ENCODE measurements at regions not wholly inside any gene's neighbourhood (a gene's known extent, or its start where the extent isn't known, plus 50 kb on each side); places are given as distances from the start of the nearest gene placed in this dataset.

GRCh38 chr4:16365036-16365569 is 138.8 kb upstream of the TAPT1 start:
- DNase-seq, result no peak

DNA sequence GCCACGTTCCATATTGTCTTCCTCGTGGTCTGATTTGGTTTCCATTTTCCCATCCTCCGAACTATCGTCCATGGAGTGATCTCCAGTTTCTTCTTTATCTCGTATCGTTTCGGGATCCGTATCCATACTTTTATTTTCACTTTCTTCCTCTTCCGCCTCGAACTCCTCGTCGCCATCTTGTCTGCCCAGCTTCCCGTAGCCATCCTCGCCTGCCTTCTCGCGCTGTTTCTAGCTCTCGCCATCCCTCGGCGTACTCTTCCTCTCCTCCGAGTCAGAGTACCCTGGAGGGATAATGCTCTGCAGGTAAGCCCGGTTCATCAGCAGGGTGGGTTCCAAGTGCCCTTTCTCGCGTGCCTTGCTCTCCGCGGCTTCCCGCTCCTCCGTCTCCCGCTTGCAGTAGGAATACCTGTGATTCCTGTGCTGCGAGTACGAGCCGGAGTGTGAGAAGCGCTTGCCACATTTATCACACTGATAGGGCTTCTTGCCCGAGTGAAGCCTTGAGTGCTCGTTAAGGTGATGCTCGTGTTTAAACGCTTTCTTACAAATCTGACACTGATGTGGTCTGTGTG is 134.5 kb upstream of the TAPT1 start:
- no peak for DNase-seq

GRCh38 chr4:16353165-16353564 is 126.9 kb upstream of the TAPT1 start:
- no peak for DNase-seq

GRCh38 chr4:16351161-16351560 is 124.9 kb upstream of the TAPT1 start:
- no peak for DNase-seq

- DNase-seq, result no peak
These were observed 118.6 kb upstream of the TAPT1 start for GRCh38 chr4:16344853-16345252.

DNA sequence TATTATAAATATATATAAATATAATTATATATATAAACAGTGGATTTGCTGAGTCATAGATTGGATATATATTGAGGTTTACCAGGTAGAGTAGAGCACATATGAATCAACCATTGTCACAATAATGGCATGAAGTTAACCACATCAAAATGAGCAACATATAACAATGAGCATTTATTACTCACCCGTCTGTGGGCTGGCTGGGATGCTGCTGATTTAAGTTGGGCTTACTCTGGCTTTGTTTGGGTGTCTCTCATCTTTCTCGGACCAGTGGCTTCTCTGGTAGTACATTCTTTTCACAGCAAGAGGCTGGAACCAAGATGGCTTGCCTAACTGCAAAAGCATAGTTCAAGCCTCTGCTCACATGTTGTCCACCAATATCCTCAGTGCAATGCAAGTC is 111.7 kb upstream of the TAPT1 start:
- DNase-seq, result no peak

DNA sequence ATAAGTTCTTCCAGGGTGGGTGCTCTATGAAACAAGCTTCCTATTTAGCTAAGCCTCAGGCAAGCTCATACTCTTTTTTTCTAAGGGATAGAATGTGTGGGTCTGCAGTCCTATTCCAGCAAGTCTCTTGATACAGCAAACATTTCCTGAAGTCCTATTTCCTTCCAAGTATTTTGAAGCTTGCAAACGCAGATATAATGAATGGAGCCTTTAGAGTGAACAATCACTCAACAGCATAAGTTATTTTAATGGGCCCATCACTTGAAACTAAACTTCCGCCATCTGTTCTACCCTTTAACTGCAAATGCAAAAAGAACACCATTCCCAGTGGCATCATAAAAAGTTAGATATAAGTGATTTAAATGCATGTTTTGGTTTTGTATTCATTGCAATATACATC is 108.3 kb upstream of the TAPT1 start:
- DNase-seq, result no peak

GRCh38 chr4:16329797-16330134 is 103.5 kb upstream of the TAPT1 start:
- no peak for DNase-seq

GRCh38 chr4:16329125-16329796 is 103.0 kb upstream of the TAPT1 start:
- no peak for DNase-seq

GRCh38 chr4:16322183-16322582 is 95.9 kb upstream of the TAPT1 start:
- no peak for DNase-seq

DNA sequence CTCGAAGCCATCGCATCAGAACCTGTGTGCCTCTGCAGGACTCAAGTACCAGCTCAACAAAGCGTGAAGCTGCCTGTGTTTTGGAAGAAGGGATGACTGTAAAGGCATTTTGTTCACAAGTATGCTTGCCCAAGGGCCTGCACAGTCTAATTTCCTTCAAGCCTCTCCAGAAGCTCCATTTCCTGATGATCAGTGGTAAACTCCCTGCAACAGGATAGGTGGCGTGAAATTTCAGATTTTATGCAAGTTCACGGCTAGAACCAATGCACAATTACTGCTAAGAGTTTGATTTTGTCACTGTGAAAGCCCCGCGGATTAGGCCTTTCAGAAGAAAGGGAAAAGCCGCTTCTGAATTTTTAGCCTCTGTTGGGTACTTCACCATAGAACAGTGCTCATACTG is 89.2 kb upstream of the TAPT1 start:
- DNase-seq, result no peak

GRCh38 chr4:16310606-16311005 is 84.3 kb upstream of the TAPT1 start:
- no peak for DNase-seq

- no peak for DNase-seq
These were observed 76.4 kb upstream of the TAPT1 start for GRCh38 chr4:16302648-16303047.

DNA sequence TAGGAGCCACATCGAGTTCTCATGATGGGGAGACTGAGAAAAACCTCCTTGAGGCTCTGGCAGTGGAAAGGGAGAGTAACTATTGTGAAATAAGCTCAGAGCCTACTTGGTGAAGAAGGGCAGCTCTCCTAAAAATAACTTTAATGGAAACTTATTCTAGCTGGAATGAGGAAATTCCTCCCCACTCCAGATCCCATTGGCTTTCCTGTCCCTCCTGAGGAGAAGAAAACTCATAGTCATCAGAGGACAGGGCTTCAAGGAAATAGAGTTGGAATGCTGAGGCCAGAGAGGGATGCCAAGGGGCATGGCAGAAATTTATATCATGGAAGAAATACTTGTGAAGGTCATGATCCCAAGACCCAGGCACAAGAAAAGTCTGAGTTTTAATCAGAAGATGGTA is 70.7 kb upstream of the TAPT1 start:
- DNase-seq, result no peak

DNA sequence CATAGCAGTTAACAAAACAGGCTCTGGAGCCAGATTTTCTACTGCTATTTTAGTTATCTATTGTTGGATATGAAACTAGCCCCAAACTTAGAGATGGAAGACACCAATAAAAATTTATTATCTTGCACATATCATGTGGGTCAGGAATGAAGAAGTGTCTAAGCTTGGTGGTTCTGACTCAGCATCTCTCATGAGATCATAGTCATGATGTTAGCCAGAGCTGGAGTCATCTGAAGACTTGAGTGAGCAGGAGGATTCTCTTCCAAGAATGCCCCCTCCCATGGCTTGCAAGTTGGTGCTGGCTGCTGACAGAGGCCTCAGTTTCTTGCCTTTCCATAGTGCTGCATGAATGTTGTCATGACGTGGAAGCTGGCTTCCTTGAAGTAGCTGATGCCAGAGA is 68.2 kb upstream of the TAPT1 start:
- no peak for DNase-seq

GRCh38 chr4:16293210-16293838 is 67.1 kb upstream of the TAPT1 start:
- DNase-seq, result no peak

DNA sequence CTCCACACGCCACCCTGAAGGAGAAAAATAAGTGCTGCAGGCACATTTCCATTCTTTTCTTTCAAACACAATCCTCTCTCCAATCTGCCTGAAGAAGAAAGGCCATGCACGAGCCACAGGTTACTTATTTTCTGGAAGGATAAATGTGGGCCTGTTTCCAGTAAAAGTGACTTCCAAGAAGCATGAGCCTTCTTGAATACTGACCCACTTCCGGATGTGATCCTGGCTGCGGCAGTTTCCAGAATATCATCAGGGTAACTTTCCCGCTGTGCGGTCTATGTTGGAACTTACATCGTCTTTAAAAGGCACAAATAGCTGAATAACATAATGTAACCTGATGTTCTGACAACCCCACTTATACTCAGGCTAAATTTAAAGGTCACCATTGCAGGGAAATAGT is 66.3 kb upstream of the TAPT1 start:
- DNase-seq, result no peak

- DNase-seq, result no peak
These were observed 64.6 kb upstream of the TAPT1 start for GRCh38 chr4:16290681-16291420.

- DNase-seq, result peak in 1 of 14 donors; percentile 13
These were observed 63.8 kb upstream of the TAPT1 start for GRCh38 chr4:16289897-16290554.

GRCh38 chr4:16284050-16284449 is 57.8 kb upstream of the TAPT1 start:
- no peak for DNase-seq

DNA sequence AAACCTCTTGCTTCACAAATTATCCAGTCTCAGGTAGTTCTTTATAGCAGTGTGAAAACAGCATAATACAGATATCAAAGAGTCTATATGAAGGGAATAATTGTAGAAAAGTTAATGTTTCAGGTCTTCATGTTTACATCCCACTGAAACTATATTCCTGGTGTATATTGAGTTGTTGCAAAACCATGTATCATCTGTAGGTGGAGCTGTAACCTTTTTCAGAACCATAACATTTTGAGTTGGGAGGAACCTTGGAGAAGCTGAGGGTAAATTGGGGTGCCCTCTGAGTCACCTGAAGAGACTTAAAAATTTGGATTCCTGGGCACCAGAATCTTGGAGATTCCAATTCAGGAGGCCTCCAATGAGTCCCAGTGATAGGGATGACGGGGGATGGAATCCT is 51.9 kb upstream of the TAPT1 start:
- DNase-seq, result no peak
